Thymus (tissue), 11 donors: ENCODE measurements at regions not wholly inside any gene's neighbourhood (a gene's known extent, or its start where the extent isn't known, plus 50 kb on each side); places are given as distances from the start of the nearest gene placed in this dataset.
"Not testable (repeated sequence)": the region's sequence is repeated elsewhere in the genome, so short reads cannot be mapped to it uniquely, and the experiment has no call there.

Experiments
- DNase-seq, 9 donors: peaks; one replicate each; pipeline ENCODE4 v3.0.0-alpha.2; 2013; ENCODE audit warnings: low spot score in 9 of 9, low read depth in 6 of 9, missing footprints in 1 of 9
- H3K27ac ChIP-seq, 2 donors: one replicate each; pipeline ENCODE4 v1.5.1; 2013; ENCODE audit warnings: control low read depth in 1 of 2, low read depth in 1 of 2, low read length in 1 of 2, mild to moderate bottlenecking in 1 of 2, moderate library complexity in 1 of 2
- H3K27me3 ChIP-seq, 2 donors: one replicate each; pipeline ENCODE4 v1.5.1; 2013; ENCODE audit warnings: low read length in 1 of 2; ENCODE audit not compliant: control insufficient read depth in 2 of 2, insufficient read depth in 1 of 2
- H3K36me3 ChIP-seq, 2 donors: one replicate each; pipeline ENCODE4 v1.5.1; 2013; ENCODE audit warnings: low read length in 1 of 2, mild to moderate bottlenecking in 1 of 2, moderate library complexity in 1 of 2; ENCODE audit not compliant: control insufficient read depth in 2 of 2, insufficient read depth in 2 of 2
- H3K4me1 ChIP-seq, 2 donors: one replicate each; pipeline ENCODE4 v1.5.1; 2013; ENCODE audit warnings: low read length in 2 of 2; ENCODE audit not compliant: control insufficient read depth in 2 of 2, insufficient read depth in 2 of 2
- H3K4me3 ChIP-seq, 2 donors: one replicate each; pipeline ENCODE4 v1.5.1; 2013; ENCODE audit warnings: low read length in 2 of 2, control low read depth in 1 of 2, mild to moderate bottlenecking in 1 of 2
- H3K9me3 ChIP-seq, 2 donors: one replicate each; pipeline ENCODE4 v1.5.1; 2013; ENCODE audit warnings: low read length in 1 of 2, mild to moderate bottlenecking in 1 of 2; ENCODE audit not compliant: control insufficient read depth in 2 of 2, insufficient read depth in 1 of 2
- WGBS: extraction: QIAGEN DNeasy Blood & Tissue Kit; methylation state at CpG from one replicate; pipeline ENCODE4 v1.1.7; 2013; 5-methylcytosine and 5-hydroxymethylcytosine counted together
- donor health status: healthy.

DNA sequence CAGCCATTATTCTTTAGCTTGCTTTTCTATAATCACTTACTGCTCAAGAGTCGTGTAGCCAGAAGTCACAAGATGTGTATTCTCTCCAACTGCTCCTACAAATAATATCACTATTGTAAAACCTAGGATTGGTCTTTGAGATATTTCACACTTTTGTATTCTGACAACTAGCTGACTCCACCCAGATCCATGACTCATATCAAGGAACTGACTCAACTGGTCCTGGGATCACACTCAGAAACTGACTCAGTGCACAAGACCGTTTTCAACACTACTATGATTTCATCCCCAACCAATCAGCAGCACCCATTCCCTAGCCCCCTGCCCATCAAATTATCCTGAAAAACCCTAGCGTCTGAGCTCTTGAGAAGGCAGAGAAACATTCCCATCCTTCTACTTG, 56.5 kb upstream of the ORC5 start:
- Histone ChIP-seq H3K36me3 (no peaks in the 10 kb centered on the region), H3K27me3 (no peaks in the 10 kb centered on the region), H3K4me1 (no peaks in the 10 kb centered on the region), H3K9me3 (no peaks in the 10 kb centered on the region), H3K27ac (no peak overlapping the region), H3K4me3 (no peak overlapping the region)
- 89% methylated on average over 3 of the region's 3 CpGs for WGBS
- DNase-seq: no peak

DNA sequence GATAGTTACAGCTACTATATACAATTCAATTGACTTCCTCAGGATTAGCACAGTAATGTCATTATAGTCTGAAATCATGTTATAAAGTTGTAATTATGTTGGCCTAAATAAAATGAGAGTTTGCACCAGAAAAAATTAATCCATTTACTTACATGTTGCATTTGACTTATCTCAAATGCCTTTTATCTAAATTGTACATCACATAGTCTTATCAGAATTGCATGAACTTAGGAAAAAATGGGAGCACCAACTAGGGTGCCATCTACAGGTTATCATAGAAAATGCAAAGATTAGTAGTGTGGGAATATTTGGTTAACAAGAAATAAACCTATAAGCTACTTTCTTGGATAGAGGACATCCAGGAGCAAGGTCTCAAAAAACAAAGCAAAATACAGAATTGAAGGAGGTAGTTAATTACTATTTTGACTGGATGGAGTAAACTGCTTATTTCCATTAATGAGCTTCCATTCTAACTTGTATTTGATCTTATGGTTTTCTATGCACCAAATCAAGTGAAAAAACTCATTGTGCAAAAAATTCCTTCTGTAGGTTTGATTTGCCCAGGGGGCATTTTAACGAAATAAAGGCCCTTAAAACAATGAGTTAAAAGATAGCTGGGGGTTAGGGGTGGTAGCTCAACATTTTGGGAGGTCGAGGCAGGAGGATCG, 60.0 kb upstream of the ORC5 start:
- no peaks in the 10 kb centered on the region for H3K9me3 ChIP-seq
- H3K27me3 ChIP-seq: no peaks in the 10 kb centered on the region
- no peaks in the 10 kb centered on the region for H3K4me1 ChIP-seq
- H3K27ac ChIP-seq: no peak overlapping the region
- DNase-seq: no peak
- WGBS: 62% methylated on average over 3 of the region's 3 CpGs
- H3K36me3 ChIP-seq: no peaks in the 10 kb centered on the region
- H3K4me3 ChIP-seq: no peak overlapping the region

DNA sequence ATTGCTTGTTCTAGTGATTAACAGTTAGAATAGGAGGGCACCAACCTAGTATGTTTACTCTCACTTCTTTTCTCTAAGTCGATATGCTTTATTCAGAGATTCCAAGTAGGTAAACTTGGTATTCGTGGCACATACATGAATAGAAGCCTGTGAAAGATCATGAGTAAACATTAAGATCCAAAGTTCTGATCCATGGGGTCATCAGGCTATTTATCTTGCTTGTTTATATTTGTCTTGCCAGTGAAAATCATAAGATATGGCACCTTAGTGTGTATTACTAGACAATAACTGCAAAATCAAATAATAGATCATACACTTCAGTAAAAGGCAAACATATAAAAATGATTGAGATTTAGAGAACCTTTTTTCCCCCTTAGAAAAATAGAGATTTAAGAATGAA, 56.5 kb upstream of the LHFPL3 start:
- 83% methylated on average over 2 of the region's 2 CpGs for WGBS
- Histone ChIP-seq H3K27me3 (no peaks in the 10 kb centered on the region), H3K36me3 (no peaks in the 10 kb centered on the region), H3K4me3 (no peak overlapping the region), H3K27ac (no peak overlapping the region), H3K4me1 (no peaks in the 10 kb centered on the region), H3K9me3 (peaks cover 1 to 3% of the 10 kb centered on the region in 2 donors)
- DNase-seq: no peak

DNA sequence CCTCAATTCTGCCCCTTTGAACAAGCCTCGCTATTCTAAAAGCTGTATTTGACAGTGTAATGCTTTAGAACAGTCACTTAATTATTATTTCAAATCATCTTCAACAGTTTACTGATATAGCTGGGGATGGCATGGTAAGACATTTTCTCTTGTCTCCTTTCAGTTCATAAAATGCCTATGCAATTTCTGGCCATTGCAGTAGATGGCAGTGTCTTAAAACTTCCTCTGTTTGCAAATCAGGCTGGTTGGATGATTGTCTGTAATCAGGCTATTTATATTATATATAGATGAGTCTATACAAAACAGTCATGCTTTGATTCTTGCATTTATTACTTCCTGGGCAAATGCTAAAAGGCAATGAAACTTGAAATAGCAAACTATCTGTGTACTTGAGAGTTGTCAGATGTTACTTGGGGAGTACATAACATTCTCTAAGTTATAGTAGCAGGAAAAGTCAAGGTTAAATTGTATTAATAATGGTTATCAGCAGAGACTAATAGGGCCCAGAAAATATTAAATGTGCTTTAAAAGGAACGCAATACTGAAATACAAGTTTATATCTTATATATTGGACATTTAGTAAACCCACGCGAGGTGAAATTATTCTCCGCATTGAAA, 55.5 kb upstream of the LHFPL3 start:
- no peaks in the 10 kb centered on the region for H3K36me3 ChIP-seq
- peak in 1 of 9 donors; percentile 4 for DNase-seq
- no peak overlapping the region for H3K27ac ChIP-seq
- no peaks in the 10 kb centered on the region for H3K4me1 ChIP-seq
- no peaks in the 10 kb centered on the region for H3K27me3 ChIP-seq
- H3K4me3 ChIP-seq: no peak overlapping the region
- peaks cover 1 to 3% of the 10 kb centered on the region in 2 donors for H3K9me3 ChIP-seq
- 89% methylated on average over 5 of the region's 5 CpGs for WGBS

DNA sequence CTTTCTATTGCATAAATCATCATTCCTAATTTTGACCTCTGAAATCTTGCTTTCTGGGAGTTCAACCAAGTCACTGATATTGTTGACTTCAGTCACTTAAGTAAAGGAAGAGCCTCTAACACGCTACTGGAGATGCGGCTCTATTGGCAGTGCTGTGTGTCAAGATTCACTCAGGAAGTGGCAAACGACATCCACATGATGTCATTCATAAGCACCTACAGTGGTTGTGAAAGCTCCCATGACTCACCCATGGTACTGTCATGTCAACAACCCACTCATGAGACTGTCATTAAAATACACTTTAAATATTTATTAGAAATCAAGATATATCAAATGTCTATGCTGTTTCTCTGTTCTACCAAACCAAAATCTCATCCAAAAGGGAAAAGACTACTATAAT, 52.5 kb upstream of the LHFPL3 start:
- Histone ChIP-seq H3K27me3 (no peaks in the 10 kb centered on the region), H3K36me3 (no peaks in the 10 kb centered on the region), H3K9me3 (peaks cover 1 to 3% of the 10 kb centered on the region in 2 donors), H3K4me1 (no peaks in the 10 kb centered on the region), H3K4me3 (no peak overlapping the region), H3K27ac (no peak overlapping the region)
- WGBS: 57% methylated on average over 3 of the region's 3 CpGs
- no peak for DNase-seq

DNA sequence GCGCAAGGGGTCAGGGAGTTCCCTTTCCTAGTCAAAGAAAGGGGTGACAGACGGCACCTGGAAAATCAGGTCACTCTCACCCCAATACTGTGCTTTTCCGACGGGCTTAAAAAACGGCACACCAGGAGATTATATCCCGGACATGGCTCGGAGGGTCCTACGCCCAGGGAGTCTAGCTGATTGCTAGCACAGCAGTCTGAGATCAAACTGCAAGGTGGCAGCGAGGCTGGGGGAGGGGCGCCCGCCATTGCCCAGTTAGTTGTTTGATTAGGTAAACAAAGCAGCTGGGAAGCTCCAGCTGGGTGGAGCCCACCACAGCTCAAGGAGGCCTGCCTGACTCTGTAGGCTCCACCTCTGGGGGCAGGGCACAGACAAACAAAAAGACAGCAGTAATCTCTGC, 51.7 kb upstream of the LHFPL3 start:
- not testable (repeated sequence) for H3K9me3 ChIP-seq, H3K27ac ChIP-seq, H3K36me3 ChIP-seq, DNase-seq, H3K4me1 ChIP-seq, H3K4me3 ChIP-seq, H3K27me3 ChIP-seq
- WGBS: 97% methylated on average over 10 of the region's 11 CpGs
